Suprapubic skin (tissue), 4 donors: ENCODE measurements at regions not wholly inside any gene's neighbourhood (a gene's known extent, or its start where the extent isn't known, plus 50 kb on each side); places are given as distances from the start of the nearest gene placed in this dataset.

Experiments used
- CTCF ChIP-seq, 2 donors: fragments of 200-600 bp in 1 of 2; fragments of 450-650 bp in 1 of 2; sonication (generic) in 1 of 2; IDR thresholded peaks; one replicate each; pipeline ENCODE4 v1.5.1; 2016 to 2019; ENCODE audit warnings: antibody characterized with exemption in 2 of 2, mild to moderate bottlenecking in 1 of 2, moderate library complexity in 1 of 2
- POLR2A ChIP-seq, 2 donors: fragments of 450-650 bp; IDR thresholded peaks; one replicate each; pipeline ENCODE4 v1.6.1; 2017; ENCODE audit warnings: antibody characterized with exemption in 2 of 2, mild to moderate bottlenecking in 2 of 2, moderate library complexity in 2 of 2
- POLR2AphosphoS5 ChIP-seq, 3 donors: sonication (generic); formaldehyde crosslinking; IDR thresholded peaks; one replicate each; pipeline ENCODE4 v1.6.1; 2017; ENCODE audit warnings: antibody characterized with exemption in 3 of 3

- TF ChIP-seq CTCF (IDR thresholded peaks at IDR 0.05) = no peak
- TF ChIP-seq POLR2A (IDR thresholded peaks at IDR 0.05) = no peak
- TF ChIP-seq POLR2AphosphoS5 (IDR thresholded peaks at IDR 0.05) = no peak
These were observed 140.4 kb downstream of the HAO1 start for GRCh38 chr20:7799862-7800261.
